ENCODE measurements at regions not wholly inside any gene's neighbourhood (a gene's known extent, or its start where the extent isn't known, plus 50 kb on each side); places are given as distances from the start of the nearest gene placed in this dataset.

- no peaks in the 10 kb centered on the region for H3K36me3 ChIP-seq (replicated peaks; ENCODE audit: low read depth, low read length)
- no peak overlapping the region for H3K4me3 ChIP-seq (ENCODE audit: low read length)
- H3K4me1 ChIP-seq (ENCODE audit: low read length) = no peaks in the 10 kb centered on the region
- H2AFZ ChIP-seq (ENCODE audit: low read depth, low read length) = no peak overlapping the region
- no peaks in the 10 kb centered on the region for H3K9me3 ChIP-seq (ENCODE audit: insufficient read depth, low read length)
- no peak for TF ChIP-seq CTCF (IDR thresholded peaks at IDR 0.05; ENCODE audit: low read depth, low read length)
- no peak for TF ChIP-seq EZH2phosphoT487 (IDR thresholded peaks at IDR 0.05; ENCODE audit: low read depth)
- no peaks in the 10 kb centered on the region for H3K79me2 ChIP-seq (ENCODE audit: low read length)
- no peaks in the 10 kb centered on the region for H4K20me1 ChIP-seq (ENCODE audit: insufficient read depth, low read length)
- H3K27me3 ChIP-seq (ENCODE audit: low read depth, low read length) = no peaks in the 10 kb centered on the region
- no peak overlapping the region for H3K4me2 ChIP-seq (ENCODE audit: low read length)
- no peak overlapping the region for H3K9ac ChIP-seq (ENCODE audit: low read length)
- H3K27ac ChIP-seq (ENCODE audit: low read length) = no peak overlapping the region
Measured at GRCh38 chr4:147173797-147174432, 228.3 kb upstream of the TTC29 start.

- H2AFZ ChIP-seq (ENCODE audit: low read depth, low read length) = no peak overlapping the region
- H3K4me1 ChIP-seq (ENCODE audit: low read length) = no peaks in the 10 kb centered on the region
- no peaks in the 10 kb centered on the region for H4K20me1 ChIP-seq (ENCODE audit: insufficient read depth, low read length)
- H3K27ac ChIP-seq (ENCODE audit: low read length) = no peak overlapping the region
- no peak overlapping the region for H3K4me2 ChIP-seq (ENCODE audit: low read length)
- H3K36me3 ChIP-seq (replicated peaks; ENCODE audit: low read depth, low read length) = no peaks in the 10 kb centered on the region
- no peak overlapping the region for H3K4me3 ChIP-seq (ENCODE audit: low read length)
- TF ChIP-seq EZH2phosphoT487 (IDR thresholded peaks at IDR 0.05; ENCODE audit: low read depth) (no peak), CTCF (IDR thresholded peaks at IDR 0.05; ENCODE audit: low read depth, low read length) (no peak)
- H3K9ac ChIP-seq (ENCODE audit: low read length) = no peak overlapping the region
- H3K27me3 ChIP-seq (ENCODE audit: low read depth, low read length) = no peaks in the 10 kb centered on the region
- H3K79me2 ChIP-seq (ENCODE audit: low read length) = no peaks in the 10 kb centered on the region
- H3K9me3 ChIP-seq (ENCODE audit: insufficient read depth, low read length) = no peaks in the 10 kb centered on the region
Measured at GRCh38 chr4:147174591-147174990, 228.9 kb upstream of the TTC29 start.

DNA sequence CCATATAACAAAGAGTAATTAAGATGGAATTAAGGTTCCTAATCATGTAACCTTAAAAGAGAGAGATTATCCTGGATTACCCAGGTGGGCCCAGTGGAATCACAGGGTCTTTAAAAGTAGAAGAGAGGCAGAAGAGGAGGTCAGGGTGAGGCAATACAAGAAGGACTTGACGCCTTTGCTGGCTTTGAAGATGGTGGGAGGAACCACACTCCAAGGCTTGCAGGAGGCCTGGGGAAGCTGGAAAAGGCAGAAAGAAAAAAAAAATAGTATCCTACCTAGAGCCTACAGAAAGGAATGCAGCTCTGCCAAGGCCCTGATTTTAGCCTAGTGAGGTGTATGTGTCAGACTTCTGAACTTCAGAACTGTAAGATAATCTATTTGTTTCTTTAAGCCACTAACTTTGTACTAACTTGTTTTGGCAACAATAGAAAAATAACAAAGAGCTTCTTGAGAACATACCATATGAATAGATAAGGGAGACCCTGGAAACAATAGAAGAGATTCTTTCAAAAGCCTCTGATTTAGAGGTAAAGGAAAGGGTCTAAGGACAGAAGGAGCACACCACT lies 229.9 kb upstream of the TTC29 start:
- no peaks in the 10 kb centered on the region for H3K36me3 ChIP-seq (replicated peaks; ENCODE audit: low read depth, low read length)
- H3K27ac ChIP-seq (ENCODE audit: low read length) = no peak overlapping the region
- no peaks in the 10 kb centered on the region for H4K20me1 ChIP-seq (ENCODE audit: insufficient read depth, low read length)
- H2AFZ ChIP-seq (ENCODE audit: low read depth, low read length) = no peak overlapping the region
- TF ChIP-seq EZH2phosphoT487 (IDR thresholded peaks at IDR 0.05; ENCODE audit: low read depth) (no peak), CTCF (IDR thresholded peaks at IDR 0.05; ENCODE audit: low read depth, low read length) (no peak)
- no peak overlapping the region for H3K4me3 ChIP-seq (ENCODE audit: low read length)
- no peak overlapping the region for H3K4me2 ChIP-seq (ENCODE audit: low read length)
- H3K9me3 ChIP-seq (ENCODE audit: insufficient read depth, low read length) = no peaks in the 10 kb centered on the region
- no peak overlapping the region for H3K9ac ChIP-seq (ENCODE audit: low read length)
- H3K4me1 ChIP-seq (ENCODE audit: low read length) = no peaks in the 10 kb centered on the region
- H3K79me2 ChIP-seq (ENCODE audit: low read length) = no peaks in the 10 kb centered on the region
- no peaks in the 10 kb centered on the region for H3K27me3 ChIP-seq (ENCODE audit: low read depth, low read length)

- TF ChIP-seq CTCF (IDR thresholded peaks at IDR 0.05; ENCODE audit: low read depth, low read length) = no peak
- TF ChIP-seq EZH2phosphoT487 (IDR thresholded peaks at IDR 0.05; ENCODE audit: low read depth) = no peak
- H3K36me3 ChIP-seq (replicated peaks; ENCODE audit: low read depth, low read length) = no peaks in the 10 kb centered on the region
- H2AFZ ChIP-seq (ENCODE audit: low read depth, low read length) = no peak overlapping the region
- H3K9me3 ChIP-seq (ENCODE audit: insufficient read depth, low read length) = no peaks in the 10 kb centered on the region
- no peak overlapping the region for H3K4me2 ChIP-seq (ENCODE audit: low read length)
- H4K20me1 ChIP-seq (ENCODE audit: insufficient read depth, low read length) = no peaks in the 10 kb centered on the region
- no peak overlapping the region for H3K4me3 ChIP-seq (ENCODE audit: low read length)
- no peak overlapping the region for H3K9ac ChIP-seq (ENCODE audit: low read length)
- no peak overlapping the region for H3K27ac ChIP-seq (ENCODE audit: low read length)
- no peaks in the 10 kb centered on the region for H3K4me1 ChIP-seq (ENCODE audit: low read length)
- H3K27me3 ChIP-seq (ENCODE audit: low read depth, low read length) = no peaks in the 10 kb centered on the region
- no peaks in the 10 kb centered on the region for H3K79me2 ChIP-seq (ENCODE audit: low read length)
Measured at GRCh38 chr4:147182041-147182440, 236.4 kb upstream of the TTC29 start.
